Type B pancreatic cell (in vitro differentiated cells): ENCODE measurements at regions not wholly inside any gene's neighbourhood (a gene's known extent, or its start where the extent isn't known, plus 50 kb on each side); places are given as distances from the start of the nearest gene placed in this dataset.
"Not testable (repeated sequence)": the region's sequence is repeated elsewhere in the genome, so short reads cannot be mapped to it uniquely, and the experiment has no call there.

Experiments
- DNase-seq: peaks from one replicate; pipeline ENCODE4 v3.0.0; 2021; ENCODE audit warnings: mixed read lengths; ENCODE audit not compliant: unreplicated experiment; ENCODE audit errors: extremely low spot score
- H3K27ac Mint-ChIP-seq: 2 replicates; pipeline ENCODE4 v1.8.0; 2021; ENCODE audit warnings: mild to moderate bottlenecking, mixed read lengths
- H3K27me3 Mint-ChIP-seq: 2 replicates; pipeline ENCODE4 v1.8.0; 2021; ENCODE audit warnings: mixed read lengths
- H3K36me3 Mint-ChIP-seq: 2 replicates; pipeline ENCODE4 v1.8.0; 2021; ENCODE audit warnings: mixed read lengths
- H3K4me1 Mint-ChIP-seq: one replicate; pipeline ENCODE4 v1.8.0; 2021; ENCODE audit warnings: mixed read lengths; ENCODE audit not compliant: unreplicated experiment
- H3K4me3 Mint-ChIP-seq: 2 replicates; pipeline ENCODE4 v1.8.0; 2021; ENCODE audit warnings: mild to moderate bottlenecking, mixed read lengths
- H3K9me3 Mint-ChIP-seq: 2 replicates; pipeline ENCODE4 v1.8.0; 2021; ENCODE audit warnings: mixed read lengths
- CTCF ChIP-seq: fragments of 200-600 bp; sonication (generic); conservative IDR thresholded peaks from 2 replicates; pipeline ENCODE4 v1.5.0; 2021; ENCODE audit warnings: antibody characterized with exemption, mild to moderate bottlenecking

- Mint-ChIP-seq H3K9me3 (no peaks in the 10 kb centered on the region), H3K4me1 (peaks cover 5% of the 10 kb centered on the region), H3K36me3 (no peaks in the 10 kb centered on the region), H3K4me3 (no peak overlapping the region), H3K27me3 (peaks cover 12% of the 10 kb centered on the region), H3K27ac (no peak overlapping the region)
- DNase-seq, result no peak
- no peak for TF ChIP-seq CTCF
Measured at GRCh38 chr4:14167876-14168510, 540.5 kb upstream of the BOD1L1 start.

- no peak overlapping the region for H3K27ac Mint-ChIP-seq
- no peak for TF ChIP-seq CTCF
- H3K27me3 Mint-ChIP-seq, result peaks cover 18% of the 10 kb centered on the region
- H3K4me1 Mint-ChIP-seq, result peaks cover 5% of the 10 kb centered on the region
- no peaks in the 10 kb centered on the region for H3K36me3 Mint-ChIP-seq
- no peaks in the 10 kb centered on the region for H3K9me3 Mint-ChIP-seq
- no peak for DNase-seq
- no peak overlapping the region for H3K4me3 Mint-ChIP-seq
Measured at GRCh38 chr4:14168919-14169318, 541.4 kb upstream of the BOD1L1 start.

GRCh38 chr4:14169460-14169859, 541.9 kb upstream of the BOD1L1 start:
- Mint-ChIP-seq H3K27ac (no peak overlapping the region), H3K9me3 (no peaks in the 10 kb centered on the region), H3K4me1 (peaks cover 5% of the 10 kb centered on the region), H3K36me3 (no peaks in the 10 kb centered on the region), H3K4me3 (no peak overlapping the region), H3K27me3 (peaks cover 22% of the 10 kb centered on the region)
- TF ChIP-seq CTCF, result no peak
- DNase-seq, result no peak

- H3K36me3 Mint-ChIP-seq, H3K4me3 Mint-ChIP-seq, DNase-seq, H3K27ac Mint-ChIP-seq, H3K4me1 Mint-ChIP-seq, H3K9me3 Mint-ChIP-seq: not testable (repeated sequence)
- peaks cover 27% of the 10 kb centered on the region for H3K27me3 Mint-ChIP-seq
Measured at GRCh38 chr4:14169940-14170339, 542.4 kb upstream of the BOD1L1 start.

- Mint-ChIP-seq H3K9me3 (no peaks in the 10 kb centered on the region), H3K4me3 (no peak overlapping the region), H3K27ac (no peak overlapping the region), H3K36me3 (no peaks in the 10 kb centered on the region), H3K4me1 (no peaks in the 10 kb centered on the region), H3K27me3 (peaks cover 26% of the 10 kb centered on the region)
- DNase-seq, result no peak
- no peak for TF ChIP-seq CTCF
Measured at GRCh38 chr4:14176613-14177012, 549.1 kb upstream of the BOD1L1 start.

- DNase-seq, result no peak
- no peaks in the 10 kb centered on the region for H3K4me1 Mint-ChIP-seq
- TF ChIP-seq CTCF, result no peak
Measured at GRCh38 chr4:14177987-14178386, 550.5 kb upstream of the BOD1L1 start.

More at GRCh38 chr4:14177987-14178386, 550.5 kb upstream of the BOD1L1 start:
- H3K36me3 Mint-ChIP-seq, result no peaks in the 10 kb centered on the region
- no peak overlapping the region for H3K27ac Mint-ChIP-seq
- H3K9me3 Mint-ChIP-seq, result no peaks in the 10 kb centered on the region
- peaks cover 17% of the 10 kb centered on the region for H3K27me3 Mint-ChIP-seq
- H3K4me3 Mint-ChIP-seq, result no peak overlapping the region
